ENCODE measurements at regions not wholly inside any gene's neighbourhood (a gene's known extent, or its start where the extent isn't known, plus 50 kb on each side); places are given as distances from the start of the nearest gene placed in this dataset.

- DNase-seq, result no peak
Observed at GRCh38 chr5:30845194-30845593, 348.3 kb upstream of the CDH6 start.

- no peak for DNase-seq
Observed at GRCh38 chr5:30843541-30843940, 349.9 kb upstream of the CDH6 start.

GRCh38 chr5:30839956-30840355 lies 353.5 kb upstream of the CDH6 start:
- DNase-seq, result no peak

- DNase-seq, result no peak
Observed at GRCh38 chr5:30838936-30839496, 354.5 kb upstream of the CDH6 start.

GRCh38 chr5:30832519-30832918 lies 361.0 kb upstream of the CDH6 start:
- no peak for DNase-seq

- no peak for DNase-seq
Observed at GRCh38 chr5:30831605-30832004, 361.9 kb upstream of the CDH6 start.

- DNase-seq, result no peak
Observed at GRCh38 chr5:30831123-30831522, 362.4 kb upstream of the CDH6 start.

GRCh38 chr5:30811298-30811697 lies 382.2 kb upstream of the CDH6 start:
- DNase-seq, result no peak

- DNase-seq, result no peak
Observed at GRCh38 chr5:30809933-30810332, 383.6 kb upstream of the CDH6 start.

- DNase-seq, result no peak
Observed at GRCh38 chr5:30808996-30809395, 384.5 kb upstream of the CDH6 start.

GRCh38 chr5:30804739-30805505 lies 388.6 kb upstream of the CDH6 start:
- no peak for DNase-seq

- no peak for DNase-seq
Observed at GRCh38 chr5:30802961-30803705, 390.4 kb upstream of the CDH6 start.

- no peak for DNase-seq
Observed at GRCh38 chr5:30781643-30782042, 411.8 kb upstream of the CDH6 start.

- DNase-seq, result no peak
Observed at GRCh38 chr5:30768056-30768690, 425.3 kb upstream of the CDH6 start.

GRCh38 chr5:30765706-30766105 lies 427.8 kb upstream of the CDH6 start:
- no peak for DNase-seq

GRCh38 chr5:30765227-30765626 lies 428.3 kb upstream of the CDH6 start:
- no peak for DNase-seq

- no peak for DNase-seq
Observed at GRCh38 chr5:30764704-30765103, 428.8 kb upstream of the CDH6 start.

- DNase-seq, result no peak
Observed at GRCh38 chr5:30759731-30760130, 433.8 kb upstream of the CDH6 start.

- DNase-seq, result no peak
Observed at GRCh38 chr5:30752015-30752414, 441.5 kb upstream of the CDH6 start.

- DNase-seq, result no peak
Observed at GRCh38 chr5:30749971-30750370, 443.5 kb upstream of the CDH6 start.

GRCh38 chr5:30747412-30747811 lies 446.1 kb upstream of the CDH6 start:
- no peak for DNase-seq

GRCh38 chr5:30736669-30737068 lies 456.8 kb upstream of the CDH6 start:
- no peak for DNase-seq

GRCh38 chr5:30734118-30734517 lies 459.4 kb upstream of the CDH6 start:
- DNase-seq, result no peak

GRCh38 chr5:30725073-30725472 lies 468.4 kb upstream of the CDH6 start:
- no peak for DNase-seq

Measured in stimulated activated naive CD4-positive, alpha-beta T cell (primary cell).